ENCODE measurements at regions not wholly inside any gene's neighbourhood (a gene's known extent, or its start where the extent isn't known, plus 50 kb on each side); places are given as distances from the start of the nearest gene placed in this dataset.
"Not testable (repeated sequence)": the region's sequence is repeated elsewhere in the genome, so short reads cannot be mapped to it uniquely, and the experiment has no call there.

DNA sequence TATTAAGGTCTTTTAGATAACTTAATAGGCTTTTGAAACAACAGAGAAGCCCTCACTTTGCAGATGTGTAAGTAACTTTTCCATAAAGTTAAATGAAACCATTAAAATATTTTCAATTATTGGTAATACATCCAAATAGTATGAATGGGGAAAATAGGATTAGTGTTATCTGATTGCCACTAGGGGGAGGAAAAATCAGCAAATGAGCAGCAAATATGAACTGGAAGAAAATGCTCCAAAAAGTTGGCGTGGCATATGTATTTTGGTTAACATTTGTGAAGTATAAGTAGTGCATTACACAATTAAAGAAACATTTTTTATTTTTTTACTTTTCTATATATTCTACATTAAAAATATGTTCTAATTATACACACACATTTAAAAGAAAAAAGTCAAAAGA is 259.8 kb upstream of the ANO5 start:
- no peak for DNase-seq

DNA sequence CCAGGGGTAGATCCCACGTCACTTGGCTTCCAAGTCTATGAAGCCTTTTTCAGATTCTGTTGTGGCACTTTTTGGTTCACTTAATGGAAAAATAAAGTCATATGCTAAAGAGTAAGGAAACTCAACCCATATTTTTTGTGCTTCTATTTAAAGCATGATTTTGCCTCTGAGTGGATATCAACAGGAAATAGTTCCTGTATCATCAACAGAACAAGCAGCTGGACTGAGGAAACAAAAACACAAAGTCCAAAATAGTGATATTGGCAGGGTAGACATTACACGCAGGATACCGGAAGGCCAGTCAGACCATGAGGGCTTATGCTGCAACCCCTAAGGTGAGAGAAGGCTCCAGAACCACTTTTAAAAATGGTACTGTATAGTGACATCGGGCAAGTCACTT is 248.3 kb upstream of the ANO5 start:
- DNase-seq: no peak

DNA sequence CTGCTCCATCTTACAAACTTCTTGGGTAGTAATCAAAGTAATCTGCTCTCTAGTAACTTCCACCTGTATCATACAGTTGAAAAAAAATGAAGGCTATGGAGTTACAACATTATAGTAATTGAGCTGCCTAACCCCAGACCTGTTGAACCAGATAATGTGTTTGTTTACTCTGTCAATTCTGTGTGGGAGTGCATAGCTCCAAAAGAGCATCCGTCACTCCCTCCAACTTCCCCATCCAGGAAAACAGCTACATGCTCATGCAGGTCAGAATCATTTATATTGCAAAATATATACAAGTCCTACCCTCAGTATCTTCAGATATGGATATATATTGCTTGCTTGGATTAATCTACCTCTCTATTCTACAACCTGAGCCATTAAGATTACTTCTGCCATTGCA is 244.0 kb upstream of the ANO5 start:
- no peak for DNase-seq

DNA sequence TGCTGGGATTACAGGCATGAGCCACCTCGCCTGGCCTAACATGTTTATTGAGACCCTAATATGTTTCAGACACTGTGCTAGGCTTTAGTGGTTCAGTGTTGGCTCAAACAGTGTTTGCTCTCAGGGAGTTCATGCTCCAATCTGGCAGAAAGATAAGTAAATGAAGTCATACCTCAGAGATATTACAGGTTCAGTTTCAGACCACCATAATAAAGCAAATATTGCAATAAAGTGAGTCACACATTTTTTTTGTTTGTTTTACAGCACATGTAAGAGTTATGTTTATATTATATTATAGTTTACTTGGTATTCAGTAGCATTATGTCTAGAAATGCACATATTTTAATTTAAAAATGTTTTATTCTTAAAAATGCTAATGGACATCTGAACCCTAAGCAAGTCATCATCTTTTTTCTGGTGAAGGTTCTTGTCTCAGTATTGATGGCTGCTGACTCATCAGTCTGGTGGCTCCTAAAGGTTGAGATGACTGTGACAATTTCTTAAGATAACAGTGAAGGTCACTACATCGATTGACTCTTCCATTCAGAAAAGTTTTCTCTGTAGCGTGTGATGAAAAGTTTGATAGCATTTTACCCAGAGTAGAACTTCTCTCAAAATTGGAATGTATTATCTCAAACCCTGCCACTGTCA is 243.0 kb upstream of the ANO5 start:
- DNase-seq: no peak

DNA sequence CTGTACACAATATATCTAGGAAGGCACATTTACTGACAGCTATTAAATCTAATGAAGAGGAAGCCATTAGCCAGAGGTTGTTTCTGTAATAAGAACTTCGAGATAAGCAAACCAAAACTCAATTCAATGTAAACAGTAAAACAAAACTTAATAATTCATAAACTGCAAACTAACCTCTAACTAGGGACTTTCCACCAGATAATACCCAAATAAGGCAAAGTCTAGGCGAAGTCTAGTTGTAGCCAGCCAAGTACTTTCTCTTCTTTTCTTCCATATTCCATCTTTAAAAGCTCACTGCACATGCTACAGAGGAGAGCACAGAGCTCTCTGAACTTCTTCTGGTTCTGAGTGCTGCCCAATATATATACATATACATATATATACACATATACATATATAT is 229.9 kb upstream of the ANO5 start:
- DNase-seq: no peak

DNA sequence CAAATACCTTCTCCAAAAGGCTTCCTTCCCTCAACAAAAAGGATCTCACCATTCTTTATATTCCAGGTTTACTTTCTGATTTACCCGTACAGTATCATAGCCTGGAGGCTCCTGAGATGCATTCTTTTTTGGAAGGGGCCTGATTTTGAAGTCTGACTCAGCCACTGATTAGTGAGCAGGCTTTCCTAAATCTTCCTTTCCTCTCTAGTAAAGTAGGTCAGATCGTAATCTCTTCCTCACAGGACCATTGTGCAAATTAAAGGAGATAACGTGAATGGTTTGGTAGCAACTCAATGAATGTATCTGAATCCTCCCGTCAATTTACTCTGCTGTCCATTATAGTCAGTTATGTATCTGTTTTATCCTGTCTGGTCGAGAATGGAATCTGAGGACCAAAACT is 227.7 kb upstream of the ANO5 start:
- no peak for DNase-seq

DNA sequence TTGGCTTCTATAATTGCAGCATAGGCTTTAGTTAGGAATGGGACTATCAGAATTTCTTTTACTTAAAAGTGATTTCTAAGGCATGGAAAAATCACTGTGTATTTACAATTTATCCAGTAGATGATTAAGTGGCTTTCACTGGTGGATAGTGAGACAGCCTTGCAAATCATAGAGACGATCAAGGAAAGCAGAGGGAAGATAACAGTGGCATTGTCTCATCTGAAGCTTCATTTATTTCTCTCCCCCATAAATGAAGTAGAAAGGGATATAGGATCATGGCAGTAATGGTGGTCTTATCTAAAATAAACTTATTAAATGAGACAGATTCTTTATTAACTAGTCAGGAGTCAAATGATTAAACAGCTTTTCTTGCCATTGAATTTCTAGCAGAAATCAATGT is 224.2 kb upstream of the ANO5 start:
- DNase-seq: no peak

DNA sequence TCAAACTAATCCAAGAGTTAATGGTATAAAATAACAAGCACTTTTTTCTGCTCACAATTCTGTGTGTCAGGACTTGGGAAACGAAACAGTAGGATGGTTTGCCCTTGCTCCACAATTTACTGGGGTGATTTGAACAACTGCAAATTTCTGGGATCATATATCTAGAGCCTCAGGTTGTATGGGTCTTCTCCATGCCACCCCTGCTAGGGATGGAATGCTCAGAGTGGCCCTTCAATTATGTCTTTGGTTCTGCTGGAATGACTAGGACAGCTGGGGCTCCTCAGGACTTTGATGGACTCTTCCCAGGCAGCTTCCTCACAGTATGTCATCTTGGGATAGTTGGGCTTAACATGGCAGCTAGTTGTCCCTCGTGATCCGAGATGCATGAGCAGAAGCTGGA is 223.0 kb upstream of the ANO5 start:
- no peak for DNase-seq

DNA sequence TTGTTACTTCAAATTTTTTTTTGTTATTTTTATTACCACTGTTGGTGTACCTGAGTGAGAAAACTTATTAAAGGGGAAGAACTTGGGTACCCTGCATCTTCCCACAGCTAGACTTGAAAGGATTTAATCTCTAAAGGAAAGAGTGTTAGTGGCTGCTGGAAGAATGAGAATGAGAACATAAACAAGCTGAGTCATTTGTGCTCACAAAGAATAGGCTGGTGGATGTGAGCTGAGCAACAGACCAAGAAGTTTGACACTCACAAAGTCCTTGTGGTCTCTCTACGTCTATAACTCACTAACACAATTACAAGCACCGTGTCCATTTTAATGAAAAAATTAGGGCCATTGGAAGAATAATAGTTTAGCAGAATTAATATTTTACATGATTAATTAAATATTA is 217.6 kb upstream of the ANO5 start:
- no peak for DNase-seq

DNA sequence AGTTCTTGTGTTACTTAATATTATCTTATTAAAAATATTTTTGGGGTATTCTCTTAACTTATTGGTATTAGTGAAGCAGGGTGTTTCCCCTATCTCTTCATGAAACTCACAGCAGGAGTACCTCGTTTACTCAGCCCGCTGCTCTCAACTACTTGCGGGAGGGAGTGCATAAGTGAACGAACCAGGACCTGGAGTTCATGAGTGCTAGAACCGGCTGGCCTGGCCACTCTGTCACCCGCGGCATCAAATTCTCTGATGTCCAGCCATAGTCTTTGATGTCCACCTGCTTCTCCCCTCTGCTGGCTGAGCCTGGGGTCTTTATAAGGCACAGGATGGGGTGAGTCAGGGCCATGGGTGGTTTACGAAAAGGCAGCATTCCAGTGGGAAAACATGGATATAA is 216.7 kb upstream of the ANO5 start:
- no peak for DNase-seq

DNA sequence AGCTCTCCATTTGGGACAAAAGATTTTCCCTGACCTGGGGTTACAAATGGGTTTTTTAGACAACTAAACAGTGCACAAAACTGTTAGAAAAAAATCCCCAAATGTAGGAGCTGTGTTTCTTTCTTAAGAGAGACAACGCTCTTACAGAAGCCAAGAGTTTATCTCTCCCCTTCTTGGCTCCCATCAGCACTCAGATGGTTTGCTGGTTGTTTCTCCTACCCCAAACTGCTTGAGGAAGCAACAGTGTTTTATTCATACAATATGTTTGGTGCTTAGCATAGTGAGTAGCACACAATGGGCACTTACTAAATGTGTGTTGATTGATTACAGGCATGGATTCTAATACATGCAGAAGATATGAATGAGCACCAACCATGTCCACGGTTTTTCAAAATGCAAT is 209.5 kb upstream of the ANO5 start:
- no peak for DNase-seq

DNA sequence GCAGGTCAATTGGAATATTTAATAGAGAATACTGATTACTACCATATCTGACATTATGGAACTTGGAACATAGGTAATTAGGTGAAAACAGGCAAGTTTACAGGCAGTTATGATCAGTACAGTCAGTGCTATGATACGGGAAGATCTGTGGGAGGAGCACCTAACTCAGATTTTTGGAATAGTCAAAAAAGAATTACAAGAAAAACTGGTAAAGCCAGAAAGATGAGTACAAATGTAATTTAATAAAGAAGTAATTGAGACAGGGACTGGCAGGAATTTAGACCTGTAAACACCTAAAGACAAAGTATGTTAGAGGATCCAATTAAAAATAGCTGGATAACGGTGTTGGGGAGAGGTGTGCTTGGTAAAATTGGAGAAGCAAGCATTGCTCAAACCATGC is 206.5 kb upstream of the ANO5 start:
- DNase-seq: no peak

DNA sequence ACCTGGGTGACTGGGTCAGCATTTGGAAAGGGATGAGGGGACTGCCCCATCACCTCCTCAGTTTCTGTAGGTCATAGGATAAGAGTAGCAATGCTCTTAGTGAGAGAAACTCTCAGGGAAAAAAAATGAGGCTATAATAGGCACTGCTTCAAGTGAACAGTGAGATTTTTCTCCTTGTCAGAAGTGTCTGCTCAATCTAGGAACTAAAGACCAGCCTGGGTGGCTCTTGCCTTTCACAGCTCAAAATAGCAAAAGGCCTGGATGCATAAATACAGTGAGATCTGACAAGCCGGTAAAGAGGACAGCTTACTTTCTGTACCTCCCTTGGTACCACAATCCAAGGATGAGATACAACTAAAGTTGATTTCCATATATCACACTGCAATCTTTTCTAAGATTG is 205.6 kb upstream of the ANO5 start:
- no peak for DNase-seq

DNA sequence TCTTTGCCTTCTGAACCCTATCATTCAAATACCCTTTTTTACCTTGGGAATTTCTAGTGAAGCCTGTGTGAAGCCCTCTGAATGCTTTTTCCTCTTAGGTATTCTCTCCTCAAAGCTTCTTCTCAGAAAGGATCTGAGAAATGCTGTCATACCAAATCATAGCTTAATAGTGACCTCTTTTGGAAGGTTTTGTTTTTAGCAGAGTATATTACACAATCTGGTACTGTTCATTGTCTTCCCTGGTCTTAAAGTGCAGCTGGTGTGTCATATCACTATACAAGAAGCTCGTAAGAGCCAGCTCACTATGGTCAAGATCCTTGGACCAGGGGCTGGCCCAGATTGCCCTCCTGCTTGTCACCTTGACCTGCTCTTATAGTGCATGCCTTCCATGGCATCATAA is 204.4 kb upstream of the ANO5 start:
- no peak for DNase-seq

DNA sequence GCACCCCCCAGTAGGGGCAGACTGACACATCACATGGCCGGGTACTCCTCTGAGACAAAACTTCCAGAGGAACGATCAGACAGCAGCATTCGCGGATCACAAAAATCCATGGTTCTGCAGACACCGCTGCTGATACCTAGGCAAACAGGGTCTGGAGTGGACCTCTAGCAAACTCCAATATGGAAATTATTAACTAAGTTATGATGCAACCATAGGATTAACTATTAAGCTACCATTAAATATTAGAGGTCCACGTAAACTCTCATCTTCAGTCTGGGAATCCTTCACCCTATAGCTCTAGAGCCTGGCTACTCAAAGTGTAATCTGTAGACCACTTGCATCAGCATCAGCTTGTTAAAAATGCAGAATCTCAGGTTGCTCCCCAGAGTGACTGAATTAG is 191.1 kb upstream of the ANO5 start:
- not testable (repeated sequence) for DNase-seq

DNA sequence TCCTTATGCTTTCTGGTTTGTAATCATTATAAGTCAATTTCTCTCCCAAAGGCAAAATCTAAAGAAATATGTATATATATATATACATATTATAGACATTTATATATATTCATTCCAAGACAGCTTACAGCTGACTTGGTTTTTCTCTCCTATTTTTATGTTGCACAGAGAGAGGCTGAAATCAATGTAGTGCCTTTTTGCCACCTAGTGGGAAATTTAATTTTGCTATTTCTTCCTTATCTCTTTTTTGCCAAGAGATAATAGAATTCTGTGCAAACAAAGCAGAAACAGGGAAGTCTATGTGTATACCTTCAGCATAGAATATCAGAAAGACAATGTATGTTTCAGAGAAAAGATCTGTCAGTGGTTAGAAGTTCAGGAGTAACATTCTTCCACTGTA is 186.0 kb upstream of the ANO5 start:
- no peak for DNase-seq

DNA sequence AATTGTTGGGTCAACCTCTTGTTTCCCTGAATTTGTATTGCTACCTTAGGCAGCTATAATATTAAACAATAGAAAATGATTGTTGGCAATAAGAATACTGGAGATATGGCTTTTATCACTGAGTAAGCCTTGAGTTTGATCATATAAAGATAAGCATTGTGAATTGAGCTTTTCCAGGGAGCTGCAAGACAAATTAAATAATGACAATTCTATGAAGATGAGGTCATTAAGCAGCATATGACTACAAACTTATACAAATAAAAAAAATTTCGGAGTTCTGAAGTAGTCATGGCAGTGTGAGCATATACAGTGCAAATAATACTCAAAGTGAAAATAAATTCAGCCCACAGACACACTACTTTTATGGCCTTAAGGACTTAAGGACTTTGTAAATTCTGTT is 161.1 kb upstream of the ANO5 start:
- no peak for DNase-seq

DNA sequence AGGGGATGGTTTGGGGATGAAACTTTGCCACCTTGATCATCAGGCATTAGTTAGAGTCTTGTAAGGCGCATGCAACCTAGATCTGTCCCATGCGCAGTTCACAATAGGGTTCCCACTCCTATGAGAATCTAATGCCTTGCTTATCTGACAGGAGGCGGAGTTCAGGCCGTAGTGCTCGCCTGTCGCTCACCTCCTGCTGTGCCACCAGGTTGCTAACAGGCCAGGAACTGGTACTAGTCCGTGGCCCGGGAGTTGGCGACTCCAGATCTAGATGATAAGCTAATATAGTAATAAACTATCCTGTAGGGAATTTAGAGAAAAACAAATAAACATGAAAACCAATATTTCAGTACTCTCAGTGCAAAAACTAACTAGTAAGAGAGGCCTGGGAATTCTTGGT is 155.4 kb upstream of the ANO5 start:
- no peak for DNase-seq

DNA sequence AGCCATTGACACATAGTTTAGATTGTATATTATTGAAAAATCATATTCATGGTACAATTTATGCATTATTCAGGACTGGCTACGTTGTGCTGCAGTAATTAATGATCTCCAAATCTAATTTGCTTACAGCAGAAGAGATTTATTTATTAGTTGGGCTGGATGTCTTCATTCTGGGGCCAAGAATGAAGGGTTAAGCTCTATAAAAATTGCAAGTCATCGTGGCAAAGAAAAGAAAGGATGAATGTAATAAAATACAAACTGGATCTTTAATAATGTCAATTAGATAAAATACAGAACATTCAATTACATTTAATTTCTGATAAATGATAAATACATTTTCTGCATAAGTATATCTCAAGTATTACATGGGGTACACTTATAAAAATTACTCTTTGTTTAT is 151.8 kb upstream of the ANO5 start:
- no peak for DNase-seq

DNA sequence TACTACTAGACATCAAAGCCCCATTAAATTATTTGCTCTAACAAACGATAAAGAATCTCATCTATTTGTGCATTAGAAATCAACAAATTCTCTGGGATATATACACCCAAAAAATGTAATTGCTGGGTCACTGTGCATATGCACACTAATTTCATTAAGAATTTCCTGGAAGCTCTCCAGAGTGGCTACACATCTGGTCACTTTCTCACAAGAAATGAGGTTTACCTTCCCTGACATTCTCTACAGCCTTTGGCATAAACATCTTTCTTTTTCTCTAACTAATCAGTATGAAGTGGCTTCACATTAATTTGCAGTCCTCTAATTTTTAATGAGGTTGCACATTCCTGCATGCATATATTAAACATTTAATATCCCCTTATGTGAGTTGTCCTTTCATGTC is 150.8 kb upstream of the ANO5 start:
- DNase-seq: no peak

DNA sequence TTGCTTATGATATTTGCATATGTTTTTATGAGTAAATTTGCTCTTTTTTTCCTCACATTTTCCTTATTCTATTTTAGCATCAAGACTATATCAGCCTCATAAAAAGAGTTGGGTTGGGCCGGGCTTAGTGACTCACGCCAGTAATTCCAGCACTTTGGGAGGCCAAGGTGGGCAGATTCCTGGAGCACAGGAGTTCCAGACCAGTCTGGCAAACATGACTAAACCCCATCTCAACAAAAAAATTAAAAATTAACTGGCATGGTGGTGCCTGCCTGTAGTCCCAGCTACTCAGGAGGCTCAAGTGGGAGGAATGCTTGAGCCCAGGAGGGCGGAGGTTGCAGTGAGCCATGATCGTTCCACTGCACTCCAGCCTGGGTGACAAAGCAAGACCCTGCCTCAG is 148.8 kb upstream of the ANO5 start:
- no peak for DNase-seq

DNA sequence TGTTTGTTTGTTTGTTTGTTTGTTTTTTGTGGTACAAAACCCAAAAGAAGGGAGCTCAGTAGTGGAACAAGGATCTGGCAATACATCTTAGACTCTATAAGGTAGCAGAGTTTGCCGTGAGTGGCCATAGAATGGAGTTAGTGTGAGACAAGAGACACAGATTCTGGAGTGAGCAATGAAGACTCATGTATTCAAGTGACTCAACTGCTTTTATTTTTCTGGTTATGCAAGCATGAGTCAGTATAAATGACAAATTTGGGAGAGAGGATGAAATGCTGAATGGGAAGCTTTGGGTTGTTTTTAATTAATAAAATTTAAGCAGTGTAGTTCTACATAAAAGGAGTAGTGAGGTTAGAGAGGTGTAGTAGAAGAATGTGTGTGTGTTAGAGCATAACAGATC is 143.6 kb upstream of the ANO5 start:
- no peak for DNase-seq

DNA sequence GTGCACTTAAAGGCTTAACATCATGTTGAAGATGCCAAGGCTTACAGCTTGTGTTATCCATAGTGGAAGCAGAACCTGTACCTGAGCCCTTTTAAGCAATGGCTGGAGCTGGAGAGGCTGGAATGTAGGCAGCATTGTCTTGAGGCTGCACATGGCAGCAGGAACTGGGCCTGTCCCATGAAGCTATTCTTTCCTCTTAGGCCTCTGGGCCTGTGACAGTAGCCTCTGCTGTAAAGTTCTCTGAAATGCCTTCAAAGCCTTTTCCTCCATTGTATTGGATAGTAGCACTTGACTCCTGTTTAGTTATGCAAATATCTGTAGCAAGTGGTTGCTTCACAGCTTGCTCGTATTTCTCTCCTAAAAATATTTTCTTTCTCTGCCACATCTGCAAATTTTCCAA is 127.4 kb upstream of the ANO5 start:
- DNase-seq: no peak

DNA sequence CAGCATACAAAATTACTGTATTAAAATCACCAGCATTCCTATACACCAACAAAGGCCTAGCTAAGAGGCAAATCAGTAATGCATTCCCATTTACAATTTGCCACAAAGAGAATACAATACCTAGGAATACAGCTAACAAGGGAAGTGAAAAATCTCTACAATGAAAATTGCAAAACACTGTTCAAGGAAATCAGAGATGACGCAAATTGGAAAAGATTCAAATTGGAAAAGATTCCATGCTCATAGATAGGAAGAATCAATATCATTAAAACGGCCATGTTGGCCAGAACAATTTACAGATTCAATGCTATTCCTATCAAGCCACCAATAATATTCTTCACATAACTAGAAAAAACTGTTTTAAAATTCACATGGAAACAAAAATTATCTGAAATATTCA is 123.0 kb upstream of the ANO5 start:
- no peak for DNase-seq

DNA sequence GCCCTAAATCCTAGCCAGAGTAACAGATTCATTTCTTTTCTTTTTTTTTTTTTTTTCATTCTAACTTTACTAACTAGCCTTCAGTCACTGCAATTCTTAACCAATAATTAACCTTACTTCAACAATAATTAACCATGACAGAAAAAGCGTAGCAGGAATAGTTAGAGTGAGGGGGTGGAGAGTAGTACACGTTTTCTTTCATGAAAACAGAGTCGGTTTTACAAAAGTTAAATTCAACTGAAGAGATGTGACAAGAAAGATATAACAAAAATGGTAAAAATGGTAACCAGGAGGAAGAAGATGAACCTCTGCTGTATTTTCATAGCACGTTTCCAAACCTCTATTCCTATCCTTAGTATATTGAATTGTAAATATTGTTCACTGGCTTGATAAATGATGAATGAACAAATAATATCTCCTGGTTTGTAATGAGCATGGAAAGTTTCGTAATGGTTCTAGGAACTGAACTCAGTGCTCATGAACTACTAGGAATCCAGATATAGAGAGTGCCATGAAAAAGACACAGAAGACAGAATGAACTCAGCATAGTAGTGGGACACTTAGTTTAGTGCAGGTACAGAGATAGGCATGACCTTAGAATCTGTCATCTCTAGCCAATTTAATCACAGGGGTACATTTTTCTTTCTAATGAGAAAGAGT is 116.5 kb upstream of the ANO5 start:
- DNase-seq: no peak

Data from CD4-positive, alpha-beta T cell treated with Interferon gamma for 1 hour (primary cell).